GM12878 (cell line): ENCODE measurements at regions not wholly inside any gene's neighbourhood (a gene's known extent, or its start where the extent isn't known, plus 50 kb on each side); places are given as distances from the start of the nearest gene placed in this dataset.

Experiments
- ATAC-seq: fragments of 200-7000 bp; cut with Tn5 transposase; 3 replicates; pipeline ENCODE4 v1.9.1; 2020; ENCODE audit warnings: mild to moderate bottlenecking, moderate library complexity
- BruUV-seq: library from RNA; stranded (reverse); fragments of 400-500 nt; replicated peaks from 2 replicates; lab custom pipeline; 2021; lab: Mats Ljungman, UMichigan
- CTCF ChIA-PET: fragments of 300-600 bp; sonication (Branson Sonifier 250); formaldehyde crosslinking; extraction: SDS; loops from one replicate; lab custom pipeline; 2021; ENCODE audit warnings: inconsistent platforms; lab: Yijun Ruan, JAX
- POLR2A ChIA-PET: fragments of 350-600 bp; formaldehyde crosslinking; extraction: SDS; loops from one replicate; lab custom pipeline; 2021; ENCODE audit warnings: inconsistent platforms; lab: Charles Lee
- RAD21 ChIA-PET: fragments of 300-600 bp; sonication (Branson Sonifier 250); formaldehyde crosslinking; loops from one replicate; lab custom pipeline; 2023; ENCODE audit warnings: antibody characterized with exemption; ENCODE audit not compliant: unreplicated experiment; lab: Charles Lee
- SMC1A ChIA-PET: fragments of 300-600 bp; sonication (Branson Sonifier 250); formaldehyde crosslinking; loops from one replicate; lab custom pipeline; 2023; ENCODE audit not compliant: unreplicated experiment, uncharacterized antibody; lab: Charles Lee
- DNase-seq: peaks from one replicate; pipeline ENCODE4 v3.0.0-alpha.2; 2011; ENCODE audit warnings: low read depth, low spot score
- FAIRE-seq: peaks from 3 replicates; lab custom pipeline; 2011; peaks lifted over from hg19 to GRCh38; lab: Jason Lieb, UNC
- H2AFZ ChIP-seq: 2 replicates; pipeline ENCODE4 v1.6.0; 2011; ENCODE audit warnings: low read depth, low read length, control low read depth; ENCODE audit not compliant: control insufficient read depth
- H3K27ac ChIP-seq: 2 replicates; pipeline ENCODE4 v1.5.1; 2011; ENCODE audit warnings: control low read depth; ENCODE audit not compliant: control insufficient read depth, insufficient read depth
- H3K27me3 ChIP-seq, 2 experiments: replicated peaks in 1 of 2; 2 replicates each; pipeline versions ENCODE4 v1.6.0 to v1.6.1; 2011; ENCODE audit warnings: low read length in 1 of 2; ENCODE audit not compliant: control insufficient read depth in 2 of 2, insufficient read depth in 2 of 2
- H3K36me3 ChIP-seq, 2 experiments: 2 replicates each; pipeline ENCODE4 v1.5.1; 2011; ENCODE audit warnings: low read length in 1 of 2; ENCODE audit not compliant: control insufficient read depth in 2 of 2, insufficient read depth in 2 of 2
- H3K4me1 ChIP-seq: 2 replicates; pipeline ENCODE4 v1.6.1; 2011; ENCODE audit warnings: mild to moderate bottlenecking, low read length, moderate library complexity, mixed read lengths; ENCODE audit not compliant: control insufficient read depth, insufficient read depth
- H3K4me2 ChIP-seq: 2 replicates; pipeline ENCODE4 v1.6.0; 2011; ENCODE audit warnings: control low read depth; ENCODE audit not compliant: control insufficient read depth, insufficient read depth
- H3K4me3 ChIP-seq: fragments of 200-600 bp; sonication (generic); 2 replicates; pipeline ENCODE4 v1.5.1; 2016
- H3K79me2 ChIP-seq: 2 replicates; pipeline ENCODE4 v1.6.0; 2011; ENCODE audit warnings: low read length; ENCODE audit not compliant: control insufficient read depth, insufficient read depth
- H3K9ac ChIP-seq: 2 replicates; pipeline ENCODE4 v1.8.0; 2011; ENCODE audit warnings: low read length, control low read depth, mixed read lengths; ENCODE audit not compliant: control insufficient read depth, insufficient read depth
- H3K9me3 ChIP-seq: replicated peaks from 3 replicates; pipeline ENCODE4 v1.5.1; 2011; ENCODE audit warnings: mild to moderate bottlenecking, low read length; ENCODE audit not compliant: control insufficient read depth, insufficient read depth
- H4K20me1 ChIP-seq: 2 replicates; pipeline ENCODE4 v1.6.0; 2011; ENCODE audit not compliant: control insufficient read depth, insufficient read depth
- BACH1 ChIP-seq: fragments of 450-650 bp; IDR thresholded peaks from 2 replicates; pipeline ENCODE4 v1.6.1; 2017; ENCODE audit warnings: mild to moderate bottlenecking, borderline replicate concordance
- CBX3 ChIP-seq: fragments of 200-600 bp; sonication (generic); IDR thresholded peaks from 2 replicates; pipeline ENCODE4 v1.6.1; 2016; ENCODE audit warnings: low read depth, borderline replicate concordance
- CBX5 ChIP-seq: sonication (generic); IDR thresholded peaks from 2 replicates; pipeline ENCODE4 v1.6.1; 2016; ENCODE audit warnings: low read depth, moderate library complexity, mild to moderate bottlenecking, inconsistent platforms
- RAD51 ChIP-seq: fragments of 450-650 bp; IDR thresholded peaks from 2 replicates; pipeline ENCODE4 v1.6.1; 2016; ENCODE audit warnings: moderate library complexity, mild to moderate bottlenecking, inconsistent platforms
- SMAD1 ChIP-seq: fragments of 450-650 bp; IDR thresholded peaks from 2 replicates; pipeline ENCODE4 v1.6.1; 2018; ENCODE audit warnings: mild to moderate bottlenecking, low read depth; ENCODE audit not compliant: partially characterized antibody
- SMARCA5 ChIP-seq: fragments of 450-650 bp; IDR thresholded peaks from 2 replicates; pipeline ENCODE4 v1.6.1; 2017; ENCODE audit warnings: mild to moderate bottlenecking
- SREBF1 ChIP-seq: IDR thresholded peaks from 2 replicates; pipeline ENCODE4 v1.6.1; 2012; ENCODE audit warnings: mild to moderate bottlenecking, low read length
- STAT1 ChIP-seq: fragments of 450-650 bp; conservative IDR thresholded peaks from 2 replicates; pipeline ENCODE4 v1.6.1; 2014; ENCODE audit warnings: antibody characterized with exemption, mild to moderate bottlenecking
- WRNIP1 ChIP-seq: IDR thresholded peaks from 2 replicates; pipeline ENCODE4 v1.6.1; 2011; ENCODE audit warnings: low read depth, low read length, improper control_type of control experiment, borderline replicate concordance
- in situ Hi-C: fragments of 300-500 bp; cut with MboI; formaldehyde crosslinking; loops from 9 replicates; pipeline ENCODE4 v1.14.3; 2018; ENCODE audit warnings: mixed read lengths
- intact Hi-C: fragments of 100-400 bp; cut with micrococcal nuclease; formaldehyde crosslinking; loops from one replicate; pipeline ENCODE4 v1.14.2; 2022; ENCODE audit not compliant: unreplicated experiment
- TF ChIP-seq, protein P1 (sequence below): fragments of 450-650 bp; IDR thresholded peaks from 2 replicates; pipeline ENCODE4 v1.6.1; 2017; ENCODE audit warnings: mild to moderate bottlenecking, low read depth, inconsistent platforms; ENCODE audit not compliant: poor library complexity, severe bottlenecking

GRCh38 chr4:187383181-187383580 lies 612.4 kb upstream of the ZFP42 start:
- no peaks in the 10 kb centered on the region for H3K27me3 ChIP-seq
- no peaks in the 10 kb centered on the region for H3K36me3 ChIP-seq
- H3K79me2 ChIP-seq, result no peaks in the 10 kb centered on the region
- BruUV-seq, result no TSS peak
- no peaks in the 10 kb centered on the region for H4K20me1 ChIP-seq
- intact Hi-C loops, result no loop called here
- FAIRE-seq (no peak), DNase-seq (no peak), ATAC-seq (no peak)
- SMC1A ChIA-PET, result no interaction called here
- in situ Hi-C loops, result no loop called here
- no peak overlapping the region for H3K9ac ChIP-seq
- no peak overlapping the region for H3K4me2 ChIP-seq
- no peak overlapping the region for H3K4me3 ChIP-seq
- TF ChIP-seq SMARCA5 (no peak), CBX3 (no peak), WRNIP1 (no peak), CBX5 (no peak), RAD51 (no peak), STAT1 (no peak), SREBF1 (no peak), BACH1 (no peak), SMAD1 (no peak)
- TF ChIP-seq, protein P1, sequence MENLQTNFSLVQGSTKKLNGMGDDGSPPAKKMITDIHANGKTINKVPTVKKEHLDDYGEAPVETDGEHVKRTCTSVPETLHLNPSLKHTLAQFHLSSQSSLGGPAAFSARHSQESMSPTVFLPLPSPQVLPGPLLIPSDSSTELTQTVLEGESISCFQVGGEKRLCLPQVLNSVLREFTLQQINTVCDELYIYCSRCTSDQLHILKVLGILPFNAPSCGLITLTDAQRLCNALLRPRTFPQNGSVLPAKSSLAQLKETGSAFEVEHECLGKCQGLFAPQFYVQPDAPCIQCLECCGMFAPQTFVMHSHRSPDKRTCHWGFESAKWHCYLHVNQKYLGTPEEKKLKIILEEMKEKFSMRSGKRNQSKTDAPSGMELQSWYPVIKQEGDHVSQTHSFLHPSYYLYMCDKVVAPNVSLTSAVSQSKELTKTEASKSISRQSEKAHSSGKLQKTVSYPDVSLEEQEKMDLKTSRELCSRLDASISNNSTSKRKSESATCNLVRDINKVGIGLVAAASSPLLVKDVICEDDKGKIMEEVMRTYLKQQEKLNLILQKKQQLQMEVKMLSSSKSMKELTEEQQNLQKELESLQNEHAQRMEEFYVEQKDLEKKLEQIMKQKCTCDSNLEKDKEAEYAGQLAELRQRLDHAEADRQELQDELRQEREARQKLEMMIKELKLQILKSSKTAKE, result no peak
- TF ChIP-seq, all 136 proteins: peak for 0
- Histone ChIP-seq H3K9me3 (no peaks in the 10 kb centered on the region), H2AFZ (no peak overlapping the region), H3K27ac (no peak overlapping the region), H3K4me1 (no peaks in the 10 kb centered on the region)
- ChIA-PET CTCF (no interaction called here), POLR2A (no interaction called here), RAD21 (no interaction called here)
